Activated gamma-delta T cell treated with Interleukin-2 at 50 U/mL for 16 hours (primary cell): ENCODE measurements at regions not wholly inside any gene's neighbourhood (a gene's known extent, or its start where the extent isn't known, plus 50 kb on each side); places are given as distances from the start of the nearest gene placed in this dataset.
"Not testable (repeated sequence)": the region's sequence is repeated elsewhere in the genome, so short reads cannot be mapped to it uniquely, and the experiment has no call there.

Source experiments
- DNase-seq: peaks from one replicate; pipeline ENCODE4 v3.0.0-alpha.2; 2020

GRCh38 chr10:6802759-6803426, 222.8 kb upstream of the PRKCQ start:
- DNase-seq, result no peak

GRCh38 chr10:6796231-6796630, 216.2 kb upstream of the PRKCQ start:
- no peak for DNase-seq

GRCh38 chr10:6795541-6795940, 215.5 kb upstream of the PRKCQ start:
- DNase-seq, result no peak

GRCh38 chr10:6794841-6795240, 214.8 kb upstream of the PRKCQ start:
- not testable (repeated sequence) for DNase-seq

- no peak for DNase-seq
These were observed 214.4 kb upstream of the PRKCQ start for GRCh38 chr10:6794441-6794840.

- DNase-seq, result no peak
These were observed 208.7 kb upstream of the PRKCQ start for GRCh38 chr10:6788731-6789130.

GRCh38 chr10:6788231-6788630, 208.2 kb upstream of the PRKCQ start:
- DNase-seq, result no peak

- DNase-seq, result no peak
These were observed 207.6 kb upstream of the PRKCQ start for GRCh38 chr10:6787718-6788117.

GRCh38 chr10:6787091-6787490, 207.0 kb upstream of the PRKCQ start:
- no peak for DNase-seq

GRCh38 chr10:6786579-6787031, 206.5 kb upstream of the PRKCQ start:
- no peak for DNase-seq

GRCh38 chr10:6784429-6784828, 204.4 kb upstream of the PRKCQ start:
- not testable (repeated sequence) for DNase-seq

GRCh38 chr10:6783471-6783870, 203.4 kb upstream of the PRKCQ start:
- no peak for DNase-seq

- DNase-seq, result no peak
These were observed 202.3 kb upstream of the PRKCQ start for GRCh38 chr10:6782378-6782777.

- DNase-seq, result no peak
These were observed 201.2 kb upstream of the PRKCQ start for GRCh38 chr10:6781133-6781770.

GRCh38 chr10:6780008-6780677, 200.1 kb upstream of the PRKCQ start:
- DNase-seq, result no peak

- DNase-seq, result no peak
These were observed 199.1 kb upstream of the PRKCQ start for GRCh38 chr10:6778992-6779701.

- DNase-seq, result no peak
These were observed 196.1 kb upstream of the PRKCQ start for GRCh38 chr10:6776170-6776569.

GRCh38 chr10:6774406-6774805, 194.3 kb upstream of the PRKCQ start:
- no peak for DNase-seq

GRCh38 chr10:6771331-6771730, 191.3 kb upstream of the PRKCQ start:
- no peak for DNase-seq

- no peak for DNase-seq
These were observed 190.8 kb upstream of the PRKCQ start for GRCh38 chr10:6770846-6771245.

- no peak for DNase-seq
These were observed 189.8 kb upstream of the PRKCQ start for GRCh38 chr10:6769704-6770417.

GRCh38 chr10:6766131-6766801, 186.2 kb upstream of the PRKCQ start:
- no peak for DNase-seq
